ENCODE measurements at regions not wholly inside any gene's neighbourhood (a gene's known extent, or its start where the extent isn't known, plus 50 kb on each side); places are given as distances from the start of the nearest gene placed in this dataset.

DNA sequence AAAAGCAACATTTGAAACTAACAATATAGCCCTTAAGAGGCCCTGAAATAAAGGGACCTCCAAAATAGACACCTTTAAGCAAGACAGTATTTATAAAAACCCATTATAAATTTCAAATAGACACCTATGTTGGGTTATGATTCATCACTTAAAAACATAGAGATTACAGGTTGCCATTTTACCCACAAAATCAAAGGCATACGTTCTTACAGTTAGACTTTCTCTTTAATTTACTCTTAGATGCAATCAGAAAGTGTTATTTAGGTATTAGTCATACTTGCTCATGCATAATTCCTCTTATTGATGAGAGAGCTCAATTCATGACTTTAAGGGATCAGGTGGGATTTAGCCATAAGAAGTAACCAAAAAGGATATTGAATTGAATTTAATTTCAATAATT, 51.5 kb upstream of the TMEM200A start:
- no peak overlapping the region for H3K27ac ChIP-seq (ENCODE audit: extremely low read length, insufficient read depth, low read length)
- in situ Hi-C loops (cut with HindIII; ENCODE audit: extremely low pct_ligation_motif_present, low pct_unique_long_range_greater_than_20kb) (no loop called here), intact Hi-C loops (cut with micrococcal nuclease; ENCODE audit: unreplicated experiment) (no loop called here)
- no peak overlapping the region for H3K4me3 ChIP-seq (replicated peaks in 1 of 3; ENCODE audit: insufficient read depth in 1 of 3, low read depth in 2 of 3, low read length in 3 of 3)
- no peak overlapping the region for H2AFZ ChIP-seq (ENCODE audit: low read length)
- ATAC-seq (no peak), FAIRE-seq (no peak), DNase-seq (ENCODE audit: low spot score) (no peak)
- H3K4me1 ChIP-seq (ENCODE audit: insufficient read depth, low read length) = no peaks in the 10 kb centered on the region
- no TSS peak for BruUV-seq (replicated peaks)
- no peaks in the 10 kb centered on the region for H3K36me3 ChIP-seq (replicated peaks in 1 of 2; ENCODE audit: control insufficient read depth in 1 of 2, insufficient read depth in 2 of 2, low read length in 2 of 2)
- H3K27me3 ChIP-seq (ENCODE audit: control insufficient read depth in 1 of 2, insufficient read depth in 2 of 2, low read length in 2 of 2) = no peaks in the 10 kb centered on the region
- TF ChIP-seq, protein P1, sequence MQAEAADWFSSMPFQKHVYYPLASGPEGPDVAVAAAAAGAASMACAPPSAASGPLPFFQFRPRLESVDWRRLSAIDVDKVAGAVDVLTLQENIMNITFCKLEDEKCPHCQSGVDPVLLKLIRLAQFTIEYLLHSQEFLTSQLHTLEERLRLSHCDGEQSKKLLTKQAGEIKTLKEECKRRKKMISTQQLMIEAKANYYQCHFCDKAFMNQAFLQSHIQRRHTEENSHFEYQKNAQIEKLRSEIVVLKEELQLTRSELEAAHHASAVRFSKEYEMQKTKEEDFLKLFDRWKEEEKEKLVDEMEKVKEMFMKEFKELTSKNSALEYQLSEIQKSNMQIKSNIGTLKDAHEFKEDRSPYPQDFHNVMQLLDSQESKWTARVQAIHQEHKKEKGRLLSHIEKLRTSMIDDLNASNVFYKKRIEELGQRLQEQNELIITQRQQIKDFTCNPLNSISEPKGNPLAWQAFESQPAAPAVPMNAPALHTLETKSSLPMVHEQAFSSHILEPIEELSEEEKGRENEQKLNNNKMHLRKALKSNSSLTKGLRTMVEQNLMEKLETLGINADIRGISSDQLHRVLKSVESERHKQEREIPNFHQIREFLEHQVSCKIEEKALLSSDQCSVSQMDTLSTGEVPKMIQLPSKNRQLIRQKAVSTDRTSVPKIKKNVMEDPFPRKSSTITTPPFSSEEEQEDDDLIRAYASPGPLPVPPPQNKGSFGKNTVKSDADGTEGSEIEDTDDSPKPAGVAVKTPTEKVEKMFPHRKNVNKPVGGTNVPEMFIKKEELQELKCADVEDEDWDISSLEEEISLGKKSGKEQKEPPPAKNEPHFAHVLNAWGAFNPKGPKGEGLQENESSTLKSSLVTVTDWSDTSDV (CRISPR knock-in tag; IDR thresholded peaks at IDR 0.05) = no peak
- TF ChIP-seq NR2F1 (CRISPR knock-in tag; IDR thresholded peaks at IDR 0.05) (no peak), ZNF17 (CRISPR knock-in tag; IDR thresholded peaks at IDR 0.05) (no peak), ZSCAN9 (CRISPR knock-in tag; IDR thresholded peaks at IDR 0.05; ENCODE audit: borderline replicate concordance) (no peak), HDAC1 (CRISPR knock-in tag; IDR thresholded peaks at IDR 0.05) (no peak)
- TF ChIP-seq, protein P2, sequence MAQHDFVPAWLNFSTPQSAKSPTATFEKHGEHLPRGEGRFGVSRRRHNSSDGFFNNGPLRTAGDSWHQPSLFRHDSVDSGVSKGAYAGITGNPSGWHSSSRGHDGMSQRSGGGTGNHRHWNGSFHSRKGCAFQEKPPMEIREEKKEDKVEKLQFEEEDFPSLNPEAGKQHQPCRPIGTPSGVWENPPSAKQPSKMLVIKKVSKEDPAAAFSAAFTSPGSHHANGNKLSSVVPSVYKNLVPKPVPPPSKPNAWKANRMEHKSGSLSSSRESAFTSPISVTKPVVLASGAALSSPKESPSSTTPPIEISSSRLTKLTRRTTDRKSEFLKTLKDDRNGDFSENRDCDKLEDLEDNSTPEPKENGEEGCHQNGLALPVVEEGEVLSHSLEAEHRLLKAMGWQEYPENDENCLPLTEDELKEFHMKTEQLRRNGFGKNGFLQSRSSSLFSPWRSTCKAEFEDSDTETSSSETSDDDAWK (CRISPR knock-in tag; IDR thresholded peaks at IDR 0.05) = no peak
- H3K79me2 ChIP-seq (ENCODE audit: insufficient read depth, low read length) = no peaks in the 10 kb centered on the region
- no peaks in the 10 kb centered on the region for H3K9me3 ChIP-seq (ENCODE audit: low read length)
- H4K20me1 ChIP-seq (ENCODE audit: insufficient read depth, low read length) = no peaks in the 10 kb centered on the region
- WGBS (ENCODE audit: low lambda C conversion rate) = 2% methylated on average over 1 of the region's 1 CpG
- ChIA-PET CTCF (ENCODE audit: low intra/inter-chr PET ratio, low total read pairs) (no interaction called here), POLR2A (no interaction called here)
- no peak overlapping the region for H3K4me2 ChIP-seq (ENCODE audit: low read depth, low read length)
- H3K9ac ChIP-seq (ENCODE audit: insufficient read depth, low read depth, low read length) = no peak overlapping the region

All from HepG2 (cell line).